Sigmoid colon (tissue), 6 donors: ENCODE measurements at regions not wholly inside any gene's neighbourhood (a gene's known extent, or its start where the extent isn't known, plus 50 kb on each side); places are given as distances from the start of the nearest gene placed in this dataset.
"Not testable (repeated sequence)": the region's sequence is repeated elsewhere in the genome, so short reads cannot be mapped to it uniquely, and the experiment has no call there.

Source experiments
- DNase-seq: peaks from one replicate; pipeline ENCODE4 v3.0.0-alpha.2; 2019
- H3K27ac ChIP-seq, 4 donors: fragments of 200-600 bp; sonication (generic); one replicate each; pipeline ENCODE4 v1.5.1; 2016 to 2019; ENCODE audit warnings: mild to moderate bottlenecking in 1 of 4
- H3K27me3 ChIP-seq, 3 donors: fragments of 200-600 bp; sonication (generic); one replicate each; pipeline ENCODE4 v1.5.1; 2019; ENCODE audit warnings: mild to moderate bottlenecking in 1 of 3
- H3K36me3 ChIP-seq, 4 donors: fragments of 200-600 bp; sonication (generic); one replicate each; pipeline ENCODE4 v1.5.1; 2016 to 2019
- H3K4me1 ChIP-seq, 4 donors: fragments of 200-600 bp; sonication (generic); one replicate each; pipeline ENCODE4 v1.5.1; 2017 to 2019
- H3K4me3 ChIP-seq, 4 donors: fragments of 200-600 bp; sonication (generic); one replicate each; pipeline ENCODE4 v1.5.1; 2017 to 2019; ENCODE audit warnings: mild to moderate bottlenecking in 2 of 4, moderate library complexity in 1 of 4
- H3K9me3 ChIP-seq, 4 donors: fragments of 200-600 bp in 3 of 4; sonication (generic) in 3 of 4; one replicate each; pipeline versions ENCODE4 v1.5.1 to v1.6.1; 2013 to 2019
- EP300 ChIP-seq, 4 donors: sonication (generic); formaldehyde crosslinking; IDR thresholded peaks; one replicate each; pipeline ENCODE4 v1.6.1; 2017; ENCODE audit warnings: antibody characterized with exemption in 4 of 4
- POLR2A ChIP-seq, 2 donors: fragments of 450-650 bp; IDR thresholded peaks; one replicate each; pipeline ENCODE4 v1.6.1; 2016; ENCODE audit warnings: antibody characterized with exemption in 2 of 2, mild to moderate bottlenecking in 2 of 2, moderate library complexity in 2 of 2
- POLR2AphosphoS5 ChIP-seq, 4 donors: sonication (generic); formaldehyde crosslinking; IDR thresholded peaks; one replicate each; pipeline ENCODE4 v1.6.1; 2017; ENCODE audit warnings: antibody characterized with exemption in 4 of 4
- WGBS, 2 donors: extraction: QIAGEN DNeasy Blood & Tissue Kit; methylation state at CpG; one replicate each; pipeline ENCODE4 v1.1.7; 2013; 5-methylcytosine and 5-hydroxymethylcytosine counted together
- intact Hi-C: fragments of 100-400 bp; cut with DNase I; formaldehyde crosslinking; loops from one replicate; pipeline ENCODE4 v1.15.1; 2023
- TF ChIP-seq, protein P1 (sequence below), 4 experiments: fragments of 450-650 bp in 3 of 4; fragments of 200-600 bp in 1 of 4; IDR thresholded peaks; one replicate each; pipeline ENCODE4 v1.5.1; 2016 to 2019; ENCODE audit warnings: antibody characterized with exemption in 4 of 4, mild to moderate bottlenecking in 3 of 4, moderate library complexity in 2 of 4
- donor health status: healthy with polysubstance abuse.
- donor health status: healthy.

DNA sequence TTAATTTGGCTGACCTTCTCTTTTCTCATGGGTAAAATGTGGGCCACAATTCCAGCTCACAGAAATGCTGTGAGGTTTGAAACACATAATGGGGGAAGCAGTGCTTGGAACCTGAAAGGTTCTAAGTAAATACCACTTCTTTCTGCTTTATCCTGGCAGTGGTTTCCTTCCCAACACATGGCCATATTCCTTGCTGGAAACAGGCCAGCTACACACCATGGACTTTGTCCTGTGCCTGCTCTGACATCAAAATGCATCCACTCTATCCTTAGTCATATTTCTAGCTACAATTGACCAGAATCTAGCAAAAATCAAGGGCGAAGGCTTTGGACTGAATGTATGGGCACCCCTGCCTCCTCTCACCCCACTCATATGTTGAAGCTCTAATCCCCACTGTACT, 93.1 kb upstream of the TRPC7 start:
- no peaks in the 10 kb centered on the region for H3K9me3 ChIP-seq
- H3K27me3 ChIP-seq, result no peaks in the 10 kb centered on the region
- DNase-seq, result no peak
- intact Hi-C loops, result no loop called here
- H3K27ac ChIP-seq, result no peak overlapping the region
- 90 to 91% methylated on average over 1 of the region's 1 CpG for WGBS, 2 donors
- H3K4me1 ChIP-seq, result no peaks in the 10 kb centered on the region
- H3K4me3 ChIP-seq, result no peak overlapping the region
- no peak for TF ChIP-seq EP300 (IDR thresholded peaks at IDR 0.05)
- H3K36me3 ChIP-seq, result no peaks in the 10 kb centered on the region

DNA sequence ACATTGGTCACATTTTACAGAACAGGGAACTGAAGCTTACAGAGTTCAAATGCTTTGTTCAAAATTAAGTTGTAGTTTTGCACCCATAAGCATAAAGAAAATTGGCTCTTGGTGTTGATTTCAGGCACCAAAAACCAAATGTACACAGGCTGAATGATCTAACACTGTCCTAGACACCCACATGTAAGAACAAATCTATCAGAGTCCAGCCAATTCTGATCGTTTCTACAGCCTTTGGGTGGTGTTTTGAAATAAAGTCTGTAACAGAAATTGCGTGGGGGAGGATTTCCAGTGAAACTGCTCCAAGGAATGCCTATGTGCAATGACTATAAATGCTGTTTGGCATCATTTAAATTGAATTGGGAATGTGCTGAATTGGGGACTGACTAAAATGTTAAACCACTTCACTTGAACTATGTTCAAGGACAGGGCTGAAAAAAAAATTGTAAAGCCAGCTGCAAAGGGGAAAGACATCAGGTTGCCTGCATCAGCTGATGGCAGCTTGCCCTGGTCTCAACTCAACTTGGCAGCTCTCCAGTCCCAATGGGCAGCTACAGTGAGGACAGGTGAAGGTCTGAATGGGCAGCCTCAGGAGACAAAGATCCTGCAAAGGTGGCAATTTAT, 92.2 kb upstream of the TRPC7 start:
- Histone ChIP-seq H3K36me3 (no peaks in the 10 kb centered on the region), H3K27ac (no peak overlapping the region), H3K4me3 (no peak overlapping the region), H3K27me3 (no peaks in the 10 kb centered on the region), H3K9me3 (no peaks in the 10 kb centered on the region), H3K4me1 (no peaks in the 10 kb centered on the region)
- intact Hi-C loops, result no loop called here
- no peak for DNase-seq
- TF ChIP-seq, protein P1, sequence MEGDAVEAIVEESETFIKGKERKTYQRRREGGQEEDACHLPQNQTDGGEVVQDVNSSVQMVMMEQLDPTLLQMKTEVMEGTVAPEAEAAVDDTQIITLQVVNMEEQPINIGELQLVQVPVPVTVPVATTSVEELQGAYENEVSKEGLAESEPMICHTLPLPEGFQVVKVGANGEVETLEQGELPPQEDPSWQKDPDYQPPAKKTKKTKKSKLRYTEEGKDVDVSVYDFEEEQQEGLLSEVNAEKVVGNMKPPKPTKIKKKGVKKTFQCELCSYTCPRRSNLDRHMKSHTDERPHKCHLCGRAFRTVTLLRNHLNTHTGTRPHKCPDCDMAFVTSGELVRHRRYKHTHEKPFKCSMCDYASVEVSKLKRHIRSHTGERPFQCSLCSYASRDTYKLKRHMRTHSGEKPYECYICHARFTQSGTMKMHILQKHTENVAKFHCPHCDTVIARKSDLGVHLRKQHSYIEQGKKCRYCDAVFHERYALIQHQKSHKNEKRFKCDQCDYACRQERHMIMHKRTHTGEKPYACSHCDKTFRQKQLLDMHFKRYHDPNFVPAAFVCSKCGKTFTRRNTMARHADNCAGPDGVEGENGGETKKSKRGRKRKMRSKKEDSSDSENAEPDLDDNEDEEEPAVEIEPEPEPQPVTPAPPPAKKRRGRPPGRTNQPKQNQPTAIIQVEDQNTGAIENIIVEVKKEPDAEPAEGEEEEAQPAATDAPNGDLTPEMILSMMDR (IDR thresholded peaks at IDR 0.05), result no peak
- WGBS, 2 donors, result 30 to 62% methylated on average over 2 of the region's 2 CpGs

DNA sequence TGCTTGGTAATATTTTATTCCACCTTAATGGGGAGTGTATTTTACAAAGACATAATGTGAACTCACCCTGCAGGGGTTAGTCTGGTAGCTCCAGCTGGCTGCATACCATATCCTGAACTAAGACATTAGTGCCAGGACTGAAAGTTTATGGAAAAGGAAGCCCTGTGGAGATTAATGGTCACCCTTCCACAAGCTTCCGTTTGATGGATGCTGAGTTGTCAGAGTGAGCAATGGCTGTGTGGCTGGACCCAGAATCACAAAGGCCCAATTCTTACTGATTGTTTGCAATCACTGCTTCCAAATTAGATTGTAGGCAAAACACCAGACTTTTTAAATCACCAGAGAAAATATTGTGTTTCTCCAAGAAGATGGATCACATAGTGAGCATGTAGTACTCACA, 90.1 kb upstream of the TRPC7 start:
- Histone ChIP-seq H3K4me1 (no peaks in the 10 kb centered on the region), H3K27me3 (no peaks in the 10 kb centered on the region), H3K36me3 (no peaks in the 10 kb centered on the region), H3K4me3 (no peak overlapping the region), H3K9me3 (no peaks in the 10 kb centered on the region), H3K27ac (no peak overlapping the region)
- DNase-seq, result no peak
- TF ChIP-seq POLR2A (IDR thresholded peaks at IDR 0.05), result no peak
- TF ChIP-seq, protein P1 (IDR thresholded peaks at IDR 0.05), result no peak
- no peak for TF ChIP-seq EP300 (IDR thresholded peaks at IDR 0.05)
- TF ChIP-seq POLR2AphosphoS5 (IDR thresholded peaks at IDR 0.05), result no peak
- intact Hi-C loops, result no loop called here
- WGBS, 2 donors, result 51 to 62% methylated on average over 1 of the region's 1 CpG

DNA sequence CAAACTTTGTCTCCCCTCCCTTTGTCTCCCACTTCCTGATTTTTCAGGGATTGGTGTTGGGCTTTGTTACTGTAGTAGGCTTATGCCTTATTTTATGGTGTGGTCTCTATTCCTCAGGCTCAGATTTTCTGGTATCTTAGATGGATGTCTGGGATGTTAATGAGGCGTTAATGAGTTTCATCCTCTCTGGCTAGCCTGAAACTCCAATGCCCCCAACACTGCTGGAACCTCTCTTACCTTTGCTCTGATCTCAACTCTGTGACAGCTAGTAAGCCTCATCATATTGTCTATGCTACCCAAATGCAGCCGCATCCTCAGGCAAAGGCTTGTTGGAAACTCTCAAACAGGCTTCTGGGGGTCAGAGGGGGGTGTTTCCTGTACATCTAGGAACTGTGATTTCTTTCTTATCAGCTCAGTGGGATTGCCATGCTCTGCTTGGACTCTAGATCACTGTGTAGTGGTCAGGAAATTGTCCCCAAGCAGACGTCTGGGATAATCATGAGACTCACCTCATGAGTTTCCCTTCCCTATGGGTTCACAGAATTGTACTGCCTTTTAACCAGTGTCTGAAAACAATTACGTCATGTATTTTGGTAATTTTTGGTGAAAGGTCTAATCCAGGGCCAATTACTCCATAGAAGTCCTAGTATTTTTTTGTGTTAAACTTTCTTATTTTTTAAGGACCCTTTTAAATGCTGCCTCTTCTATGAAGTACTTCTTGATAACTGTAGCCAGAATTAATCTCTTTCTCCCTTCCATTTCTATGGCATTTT, 88.8 kb upstream of the TRPC7 start:
- no peak for DNase-seq
- Histone ChIP-seq H3K36me3 (no peaks in the 10 kb centered on the region), H3K9me3 (no peaks in the 10 kb centered on the region), H3K27me3 (no peaks in the 10 kb centered on the region), H3K27ac (no peak overlapping the region), H3K4me3 (no peak overlapping the region), H3K4me1 (no peaks in the 10 kb centered on the region)
- WGBS, 2 donors, result 57 to 62% methylated on average over 4 of the region's 4 CpGs
- intact Hi-C loops, result no loop called here
- TF ChIP-seq EP300 (IDR thresholded peaks at IDR 0.05) (no peak), POLR2AphosphoS5 (IDR thresholded peaks at IDR 0.05) (no peak), POLR2A (IDR thresholded peaks at IDR 0.05) (no peak)
- TF ChIP-seq, protein P1 (IDR thresholded peaks at IDR 0.05), result no peak

DNA sequence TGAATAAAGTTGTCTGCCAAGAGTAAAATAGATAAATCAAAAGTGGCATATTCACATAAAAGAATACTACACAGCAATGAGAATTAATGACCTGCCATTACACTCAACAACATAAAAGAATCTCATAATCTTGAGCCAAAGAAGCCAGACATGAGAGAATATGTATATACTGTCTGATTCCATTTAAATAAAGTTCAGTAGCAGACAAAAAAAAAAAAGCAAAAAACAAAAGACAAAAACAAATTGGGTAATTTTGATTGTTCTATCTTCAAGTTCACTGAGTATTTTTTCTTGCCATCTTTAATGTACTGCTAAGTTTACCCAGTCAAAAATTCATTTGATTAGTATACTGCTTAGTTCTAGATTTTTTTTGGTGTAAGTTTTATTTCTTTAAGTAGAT, 87.9 kb upstream of the TRPC7 start:
- intact Hi-C loops, result no loop called here
- DNase-seq, result no peak
- no peaks in the 10 kb centered on the region for H3K4me1 ChIP-seq
- no peak overlapping the region for H3K27ac ChIP-seq
- H3K4me3 ChIP-seq, result no peak overlapping the region
- no peaks in the 10 kb centered on the region for H3K27me3 ChIP-seq
- no peaks in the 10 kb centered on the region for H3K36me3 ChIP-seq
- TF ChIP-seq, protein P1 (IDR thresholded peaks at IDR 0.05), result no peak
- no peak for TF ChIP-seq POLR2A (IDR thresholded peaks at IDR 0.05)
- TF ChIP-seq POLR2AphosphoS5 (IDR thresholded peaks at IDR 0.05), result no peak
- no peaks in the 10 kb centered on the region for H3K9me3 ChIP-seq

DNA sequence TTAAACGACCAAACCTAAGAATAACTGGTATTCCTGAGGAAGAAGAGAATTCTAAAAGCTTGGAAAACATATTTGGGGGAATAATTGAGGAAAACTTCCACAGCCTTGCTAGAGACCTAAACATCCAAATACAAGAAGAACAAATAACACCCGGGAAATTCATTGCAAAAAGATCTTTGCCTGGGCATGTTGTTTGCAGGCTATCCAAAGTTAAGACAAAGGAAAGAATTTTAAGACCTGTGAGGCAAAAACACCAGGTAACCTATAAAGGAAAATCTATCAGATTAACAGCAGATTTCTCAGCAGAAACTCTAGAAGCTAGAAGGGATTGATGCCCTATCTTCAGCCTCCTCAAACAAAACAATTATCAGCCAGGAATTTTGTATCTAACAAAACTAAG, 82.2 kb upstream of the TRPC7 start:
- H3K27ac ChIP-seq, H3K4me3 ChIP-seq, H3K9me3 ChIP-seq, intact Hi-C loops, DNase-seq, H3K4me1 ChIP-seq, H3K27me3 ChIP-seq, H3K36me3 ChIP-seq: not testable (repeated sequence)
- 40 to 63% methylated on average over 2 of the region's 2 CpGs for whole genome bisulfite sequencing, 2 donors
